ENCODE measurements at regions not wholly inside any gene's neighbourhood (a gene's known extent, or its start where the extent isn't known, plus 50 kb on each side); places are given as distances from the start of the nearest gene placed in this dataset.
A peak's percentile ranks its signal among the peaks of the same experiment; 100 is the strongest.
"Not testable (repeated sequence)": the region's sequence is repeated elsewhere in the genome, so short reads cannot be mapped to it uniquely, and the experiment has no call there.

GRCh38 chr13:97520061-97520460, 86.1 kb downstream of the RAP2A start:
- no peak for DNase-seq

- DNase-seq = no peak
These were observed 86.9 kb downstream of the RAP2A start for GRCh38 chr13:97520866-97521265.

- no peak for DNase-seq
These were observed 87.8 kb downstream of the RAP2A start for GRCh38 chr13:97521726-97522125.

GRCh38 chr13:97522243-97522642, 88.3 kb downstream of the RAP2A start:
- no peak for DNase-seq

- peak; percentile 57 for DNase-seq
These were observed 92.6 kb downstream of the RAP2A start for GRCh38 chr13:97526556-97526955.

- no peak for DNase-seq
These were observed 94.5 kb downstream of the RAP2A start for GRCh38 chr13:97528518-97528917.

GRCh38 chr13:97534540-97534939, 100.6 kb downstream of the RAP2A start:
- DNase-seq = no peak

GRCh38 chr13:97535614-97536013, 101.6 kb downstream of the RAP2A start:
- DNase-seq = no peak

- no peak for DNase-seq
These were observed 103.1 kb downstream of the RAP2A start for GRCh38 chr13:97537110-97537509.

- DNase-seq = no peak
These were observed 104.2 kb downstream of the RAP2A start for GRCh38 chr13:97538203-97538602.

- DNase-seq = no peak
These were observed 106.0 kb downstream of the RAP2A start for GRCh38 chr13:97539651-97540610.

- no peak for DNase-seq
These were observed 106.7 kb downstream of the RAP2A start for GRCh38 chr13:97540696-97541095.

GRCh38 chr13:97542102-97542685, 108.2 kb downstream of the RAP2A start:
- DNase-seq = no peak

GRCh38 chr13:97544031-97544765, 110.2 kb downstream of the RAP2A start:
- no peak for DNase-seq

- DNase-seq = not testable (repeated sequence)
These were observed 111.1 kb downstream of the RAP2A start for GRCh38 chr13:97544971-97545499.

- DNase-seq = no peak
These were observed 114.2 kb downstream of the RAP2A start for GRCh38 chr13:97548138-97548537.

GRCh38 chr13:97548711-97549110, 114.7 kb downstream of the RAP2A start:
- no peak for DNase-seq

- no peak for DNase-seq
These were observed 115.2 kb downstream of the RAP2A start for GRCh38 chr13:97549201-97549600.

GRCh38 chr13:97554496-97554895, 120.5 kb downstream of the RAP2A start:
- no peak for DNase-seq

GRCh38 chr13:97555034-97555433, 121.1 kb downstream of the RAP2A start:
- no peak for DNase-seq

- no peak for DNase-seq
These were observed 125.1 kb downstream of the RAP2A start for GRCh38 chr13:97559030-97559429.

- no peak for DNase-seq
These were observed 126.0 kb downstream of the RAP2A start for GRCh38 chr13:97559981-97560380.

- DNase-seq = no peak
These were observed 127.2 kb downstream of the RAP2A start for GRCh38 chr13:97561182-97561581.

Measured in DMS153 (cell line).